Gastrocnemius medialis (tissue), 4 donors: ENCODE measurements at regions not wholly inside any gene's neighbourhood (a gene's known extent, or its start where the extent isn't known, plus 50 kb on each side); places are given as distances from the start of the nearest gene placed in this dataset.
A peak's percentile ranks its signal among the peaks of the same experiment; 100 is the strongest.

Source experiments
- ATAC-seq, 2 donors: fragments of 150-250 bp; one replicate each; pipeline ENCODE4 v1.9.1; 2016
- DNase-seq, 2 donors: peaks; one replicate each; pipeline ENCODE4 v3.0.0-alpha.2; 2019
- H3K27ac ChIP-seq, 4 donors: fragments of 200-600 bp; sonication (generic); 1 replicate in 1 of 4; 2 replicates in 3 of 4; pipeline ENCODE4 v1.5.1; 2016 to 2018; ENCODE audit warnings: mild to moderate bottlenecking in 2 of 4, moderate library complexity in 1 of 4
- H3K27me3 ChIP-seq, 3 donors: fragments of 200-600 bp; sonication (generic) in 2 of 3; 1 replicate in 1 of 3; 2 replicates in 2 of 3; pipeline versions ENCODE4 v1.5.1 to v1.6.0; 2016 to 2019; ENCODE audit warnings: mild to moderate bottlenecking in 1 of 3, moderate library complexity in 1 of 3
- H3K36me3 ChIP-seq, 2 donors: fragments of 200-600 bp; sonication (generic) in 1 of 2; one replicate each; pipeline ENCODE4 v1.5.1; 2017 to 2018
- H3K4me1 ChIP-seq, 2 donors: fragments of 200-600 bp; sonication (generic) in 1 of 2; one replicate each; pipeline ENCODE4 v1.5.1; 2016 to 2017; ENCODE audit warnings: mild to moderate bottlenecking in 2 of 2
- H3K4me3 ChIP-seq, 4 donors: fragments of 200-600 bp; sonication (generic) in 3 of 4; 1 replicate in 1 of 4; 2 replicates in 3 of 4; pipeline ENCODE4 v1.5.1; 2016 to 2019; ENCODE audit warnings: mild to moderate bottlenecking in 2 of 4
- H3K9me3 ChIP-seq, 3 donors: fragments of 200-600 bp; sonication (generic) in 2 of 3; 1 replicate in 1 of 3; 2 replicates in 2 of 3; pipeline ENCODE4 v1.5.1; 2016 to 2019
- POLR2A ChIP-seq, 2 donors: fragments of 450-650 bp; IDR thresholded peaks; one replicate each; pipeline ENCODE4 v1.6.1; 2017; ENCODE audit warnings: antibody characterized with exemption in 2 of 2, mild to moderate bottlenecking in 2 of 2, moderate library complexity in 2 of 2
- in situ Hi-C, 4 donors: fragments of 200-750 bp; cut with MboI; loops; one replicate each; pipeline versions ENCODE4 v1.15.0 to v1.8.0; 2017; ENCODE audit warnings: low sequenced_read_pairs in 4 of 4
- intact Hi-C: fragments of 100-400 bp; cut with DNase I; formaldehyde crosslinking; loops from one replicate; pipeline ENCODE4 v1.15.1; 2023; ENCODE audit warnings: low total_unique reads
- TF ChIP-seq, protein P1 (sequence below), 5 experiments: fragments of 450-650 bp in 3 of 5; fragments of 200-600 bp in 2 of 5; sonication (generic) in 2 of 5; IDR thresholded peaks in 4 of 5; conservative IDR thresholded peaks in 1 of 5; 1 replicate in 4 of 5; 2 replicates in 1 of 5; pipeline ENCODE4 v1.5.1; 2016 to 2019; ENCODE audit warnings: antibody characterized with exemption in 5 of 5, mild to moderate bottlenecking in 3 of 5, moderate library complexity in 3 of 5

DNA sequence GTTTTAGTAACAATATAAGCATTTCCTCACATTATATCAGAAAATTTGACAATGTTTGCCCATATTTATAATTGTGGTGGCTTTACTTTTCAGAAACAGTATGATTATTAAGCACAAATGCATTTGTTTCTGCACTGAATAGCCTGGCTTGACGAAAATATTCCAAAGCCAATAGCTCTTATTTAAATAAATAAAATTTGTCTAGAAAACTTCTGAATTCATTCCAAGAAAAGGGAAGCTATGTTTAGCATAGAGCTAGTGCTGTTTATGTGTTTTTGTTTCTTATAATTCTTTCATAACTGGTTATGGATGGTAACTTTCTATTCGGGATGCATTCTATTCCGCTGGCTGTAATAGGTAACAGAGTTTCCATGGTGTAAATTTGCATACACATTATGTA is 268.6 kb downstream of the PTBP2 start:
- H3K36me3 ChIP-seq, result no peaks in the 10 kb centered on the region
- intact Hi-C loops, result no loop called here
- no peak overlapping the region for H3K27ac ChIP-seq
- no peaks in the 10 kb centered on the region for H3K4me1 ChIP-seq
- H3K27me3 ChIP-seq, result no peaks in the 10 kb centered on the region
- no peak overlapping the region for H3K4me3 ChIP-seq
- no peaks in the 10 kb centered on the region for H3K9me3 ChIP-seq
- no peak for ATAC-seq
- TF ChIP-seq POLR2A (IDR thresholded peaks at IDR 0.05), result no peak
- in situ Hi-C loops, result no loop called here
- no peak for DNase-seq

DNA sequence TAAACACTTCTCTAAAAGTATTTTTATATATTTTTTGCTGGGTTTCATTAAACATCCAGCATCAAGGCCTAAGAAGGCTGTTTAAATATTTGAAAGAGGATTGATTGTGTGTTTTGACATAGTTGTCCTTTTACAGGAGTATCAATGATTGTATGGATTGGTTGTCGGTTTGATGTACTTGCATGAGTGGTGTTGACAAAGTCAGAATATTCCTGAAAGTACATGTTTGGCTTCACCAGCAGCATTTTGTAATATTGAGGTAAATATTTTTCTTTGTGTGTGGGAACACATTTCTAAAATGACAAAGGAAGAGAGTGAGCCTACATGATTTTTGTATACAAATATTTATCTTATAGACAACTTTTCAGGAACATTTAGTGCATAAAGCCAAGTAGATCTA is 269.7 kb downstream of the PTBP2 start:
- in situ Hi-C loops (no loop called here), intact Hi-C loops (no loop called here)
- no peaks in the 10 kb centered on the region for H3K9me3 ChIP-seq
- TF ChIP-seq, protein P1, sequence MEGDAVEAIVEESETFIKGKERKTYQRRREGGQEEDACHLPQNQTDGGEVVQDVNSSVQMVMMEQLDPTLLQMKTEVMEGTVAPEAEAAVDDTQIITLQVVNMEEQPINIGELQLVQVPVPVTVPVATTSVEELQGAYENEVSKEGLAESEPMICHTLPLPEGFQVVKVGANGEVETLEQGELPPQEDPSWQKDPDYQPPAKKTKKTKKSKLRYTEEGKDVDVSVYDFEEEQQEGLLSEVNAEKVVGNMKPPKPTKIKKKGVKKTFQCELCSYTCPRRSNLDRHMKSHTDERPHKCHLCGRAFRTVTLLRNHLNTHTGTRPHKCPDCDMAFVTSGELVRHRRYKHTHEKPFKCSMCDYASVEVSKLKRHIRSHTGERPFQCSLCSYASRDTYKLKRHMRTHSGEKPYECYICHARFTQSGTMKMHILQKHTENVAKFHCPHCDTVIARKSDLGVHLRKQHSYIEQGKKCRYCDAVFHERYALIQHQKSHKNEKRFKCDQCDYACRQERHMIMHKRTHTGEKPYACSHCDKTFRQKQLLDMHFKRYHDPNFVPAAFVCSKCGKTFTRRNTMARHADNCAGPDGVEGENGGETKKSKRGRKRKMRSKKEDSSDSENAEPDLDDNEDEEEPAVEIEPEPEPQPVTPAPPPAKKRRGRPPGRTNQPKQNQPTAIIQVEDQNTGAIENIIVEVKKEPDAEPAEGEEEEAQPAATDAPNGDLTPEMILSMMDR (IDR thresholded peaks at IDR 0.05 in 4 of 5, conservative IDR thresholded peaks at IDR 0.05 in 1 of 5), result no peak
- TF ChIP-seq POLR2A (IDR thresholded peaks at IDR 0.05), result no peak
- DNase-seq, result no peak
- no peaks in the 10 kb centered on the region for H3K36me3 ChIP-seq
- no peaks in the 10 kb centered on the region for H3K4me1 ChIP-seq
- H3K4me3 ChIP-seq, result no peak overlapping the region
- no peak for ATAC-seq
- no peaks in the 10 kb centered on the region for H3K27me3 ChIP-seq
- H3K27ac ChIP-seq, result no peak overlapping the region

DNA sequence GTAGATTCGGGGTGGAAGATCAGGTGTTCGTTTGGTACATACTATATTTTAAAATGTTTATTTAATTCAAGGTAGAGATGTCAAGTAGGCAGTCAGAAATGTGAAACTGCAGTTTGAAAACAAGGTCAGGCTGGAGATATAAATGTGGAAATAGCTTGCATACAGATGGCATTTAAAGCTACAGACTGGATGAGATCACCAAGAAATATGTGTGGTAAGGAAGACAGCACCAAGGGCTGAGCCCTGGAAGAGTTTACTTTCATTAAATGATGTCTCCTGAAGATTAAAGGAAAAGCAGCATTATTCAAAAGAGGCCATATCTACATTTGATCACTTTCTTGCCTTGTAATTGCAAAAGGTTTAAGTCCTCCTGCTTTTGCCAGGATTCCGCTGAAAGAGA is 271.3 kb downstream of the PTBP2 start:
- in situ Hi-C loops, result no loop called here
- ATAC-seq, result no peak
- Histone ChIP-seq H3K27me3 (no peaks in the 10 kb centered on the region), H3K36me3 (no peaks in the 10 kb centered on the region), H3K27ac (no peak overlapping the region), H3K4me1 (no peaks in the 10 kb centered on the region), H3K9me3 (no peaks in the 10 kb centered on the region), H3K4me3 (no peak overlapping the region)
- intact Hi-C loops, result no loop called here
- TF ChIP-seq POLR2A (IDR thresholded peaks at IDR 0.05), result no peak
- TF ChIP-seq, protein P1 (IDR thresholded peaks at IDR 0.05 in 4 of 5, conservative IDR thresholded peaks at IDR 0.05 in 1 of 5), result no peak
- no peak for DNase-seq

DNA sequence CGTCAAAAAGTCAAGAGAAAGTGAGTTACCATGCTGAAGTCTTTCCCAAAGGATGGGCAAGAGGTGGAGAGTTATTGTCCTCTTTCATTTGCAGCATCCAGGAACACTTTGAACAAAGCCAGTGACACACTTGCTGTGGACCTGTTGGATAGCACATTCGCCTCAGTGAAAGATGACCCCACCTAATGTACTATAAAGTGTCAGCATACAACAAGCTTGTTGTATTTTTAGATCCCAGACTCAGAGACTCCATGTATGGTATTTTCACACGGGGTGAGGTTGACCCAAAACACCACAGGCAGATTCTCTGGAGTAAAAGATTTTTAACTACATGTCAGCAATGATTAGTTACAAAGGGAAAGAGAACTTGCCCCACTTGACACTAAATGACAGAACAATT is 273.8 kb downstream of the PTBP2 start:
- DNase-seq, result no peak
- H3K4me3 ChIP-seq, result no peak overlapping the region
- peak; percentile 60 to 79 for ATAC-seq
- no peaks in the 10 kb centered on the region for H3K36me3 ChIP-seq
- in situ Hi-C loops, result no loop called here
- TF ChIP-seq POLR2A (IDR thresholded peaks at IDR 0.05), result no peak
- TF ChIP-seq, protein P1 (IDR thresholded peaks at IDR 0.05 in 4 of 5, conservative IDR thresholded peaks at IDR 0.05 in 1 of 5), result no peak
- intact Hi-C loops, result no loop called here
- H3K27me3 ChIP-seq, result no peaks in the 10 kb centered on the region
- peak overlapping the region in 2 of 4 donors; percentile 29 for H3K27ac ChIP-seq
- no peaks in the 10 kb centered on the region for H3K4me1 ChIP-seq
- no peaks in the 10 kb centered on the region for H3K9me3 ChIP-seq

DNA sequence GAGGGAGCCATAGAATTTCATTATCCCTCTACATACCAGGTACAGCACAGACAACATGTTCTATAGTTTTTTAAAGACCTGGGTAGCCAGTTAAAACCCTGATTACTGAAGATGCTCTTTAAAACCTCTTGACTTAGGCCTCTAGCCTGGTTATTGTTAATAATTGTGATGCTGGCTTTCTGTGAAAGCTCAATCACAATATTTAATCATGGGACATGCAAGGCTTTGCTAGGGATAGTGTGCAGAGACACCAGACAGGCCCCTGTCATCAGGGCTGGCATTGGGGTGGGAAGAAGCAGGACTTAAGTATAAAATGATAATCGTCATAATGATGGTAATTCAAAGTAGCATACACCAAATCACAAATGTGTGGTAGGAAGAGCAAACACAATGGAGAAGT is 274.4 kb downstream of the PTBP2 start:
- Histone ChIP-seq H3K27me3 (no peaks in the 10 kb centered on the region), H3K4me1 (no peaks in the 10 kb centered on the region), H3K27ac (peak overlapping the region in 2 of 4 donors; percentile 29), H3K36me3 (no peaks in the 10 kb centered on the region), H3K4me3 (no peak overlapping the region), H3K9me3 (no peaks in the 10 kb centered on the region)
- in situ Hi-C loops, result no loop called here
- ATAC-seq, result no peak
- no peak for DNase-seq
- TF ChIP-seq POLR2A (IDR thresholded peaks at IDR 0.05), result no peak
- TF ChIP-seq, protein P1 (IDR thresholded peaks at IDR 0.05 in 4 of 5, conservative IDR thresholded peaks at IDR 0.05 in 1 of 5), result no peak
- intact Hi-C loops, result no loop called here
